HepG2 (cell line): ENCODE measurements at regions not wholly inside any gene's neighbourhood (a gene's known extent, or its start where the extent isn't known, plus 50 kb on each side); places are given as distances from the start of the nearest gene placed in this dataset.
A peak's percentile ranks its signal among the peaks of the same experiment; 100 is the strongest.

ENCODE experiments used
- ELF1 ChIP-seq: sonication (generic); formaldehyde crosslinking; IDR thresholded peaks from 2 replicates; pipeline ENCODE4 v1.4.0; 2020; ENCODE audit warnings: missing genetic modification reagents
- HNF4A ChIP-seq: sonication (generic); formaldehyde crosslinking; IDR thresholded peaks from 2 replicates; pipeline ENCODE4 v1.4.0; 2020; ENCODE audit warnings: missing genetic modification reagents
- KAT2B ChIP-seq: fragments of 150-350 bp; IDR thresholded peaks from 2 replicates; pipeline ENCODE4 v1.6.1; 2014; ENCODE audit warnings: low read depth, low read length, borderline replicate concordance
- PPARG ChIP-seq: conservative IDR thresholded peaks from 2 replicates; pipeline ENCODE4 v1.6.1; 2016; ENCODE audit warnings: missing biosample characterization, missing genetic modification reagents
- SMC3 ChIP-seq: IDR thresholded peaks from 2 replicates; pipeline ENCODE4 v1.6.1; 2011; ENCODE audit warnings: low read length, improper control_type of control experiment
- YEATS2 ChIP-seq: sonication (generic); formaldehyde crosslinking; IDR thresholded peaks from 2 replicates; pipeline ENCODE4 v1.4.0; 2020; ENCODE audit warnings: missing genetic modification reagents, borderline replicate concordance
- ZBTB3 ChIP-seq: sonication (generic); formaldehyde crosslinking; IDR thresholded peaks from 2 replicates; pipeline ENCODE4 v1.4.0; 2020; ENCODE audit warnings: low read depth, mild to moderate bottlenecking, moderate library complexity, missing genetic modification reagents, borderline replicate concordance
- ZNF136 ChIP-seq: sonication (generic); formaldehyde crosslinking; IDR thresholded peaks from 2 replicates; pipeline ENCODE4 v1.8.1; 2022; ENCODE audit warnings: low read depth, mild to moderate bottlenecking, moderate library complexity, missing genetic modification reagents
- ZNF142 ChIP-seq: sonication (generic); formaldehyde crosslinking; IDR thresholded peaks from 2 replicates; pipeline ENCODE4 v1.4.0; 2020; ENCODE audit warnings: missing genetic modification reagents
- ZNF281 ChIP-seq: sonication (generic); formaldehyde crosslinking; IDR thresholded peaks from 2 replicates; pipeline ENCODE4 v1.4.0; 2020; ENCODE audit warnings: missing genetic modification reagents, borderline replicate concordance
- ZNF572 ChIP-seq: sonication (generic); formaldehyde crosslinking; IDR thresholded peaks from 2 replicates; pipeline ENCODE4 v1.5.1; 2020; ENCODE audit warnings: mild to moderate bottlenecking, missing genetic modification reagents
- ZSCAN22 ChIP-seq: sonication (generic); formaldehyde crosslinking; IDR thresholded peaks from 2 replicates; pipeline ENCODE4 v1.4.0; 2020; ENCODE audit warnings: mild to moderate bottlenecking, missing genetic modification reagents
- TF ChIP-seq, protein P1 (sequence below): sonication (generic); formaldehyde crosslinking; IDR thresholded peaks from 2 replicates; pipeline ENCODE4 v1.4.0; 2020; ENCODE audit warnings: missing genetic modification reagents, borderline replicate concordance
- TF ChIP-seq, protein P2 (sequence below): sonication (generic); formaldehyde crosslinking; IDR thresholded peaks from 2 replicates; pipeline ENCODE4 v1.5.0; 2020; ENCODE audit warnings: mild to moderate bottlenecking, missing genetic modification reagents, moderate library complexity

GRCh38 chr6:106748547-106749207, 119.3 kb downstream of the QRSL1 start (continued):
- no peak for TF ChIP-seq YEATS2 (CRISPR knock-in tag)
- no peak for TF ChIP-seq ZBTB3 (CRISPR knock-in tag)
- no peak for TF ChIP-seq ZNF281 (CRISPR knock-in tag)
- TF ChIP-seq ELF1 (CRISPR knock-in tag) = no peak
- TF ChIP-seq, protein P1, sequence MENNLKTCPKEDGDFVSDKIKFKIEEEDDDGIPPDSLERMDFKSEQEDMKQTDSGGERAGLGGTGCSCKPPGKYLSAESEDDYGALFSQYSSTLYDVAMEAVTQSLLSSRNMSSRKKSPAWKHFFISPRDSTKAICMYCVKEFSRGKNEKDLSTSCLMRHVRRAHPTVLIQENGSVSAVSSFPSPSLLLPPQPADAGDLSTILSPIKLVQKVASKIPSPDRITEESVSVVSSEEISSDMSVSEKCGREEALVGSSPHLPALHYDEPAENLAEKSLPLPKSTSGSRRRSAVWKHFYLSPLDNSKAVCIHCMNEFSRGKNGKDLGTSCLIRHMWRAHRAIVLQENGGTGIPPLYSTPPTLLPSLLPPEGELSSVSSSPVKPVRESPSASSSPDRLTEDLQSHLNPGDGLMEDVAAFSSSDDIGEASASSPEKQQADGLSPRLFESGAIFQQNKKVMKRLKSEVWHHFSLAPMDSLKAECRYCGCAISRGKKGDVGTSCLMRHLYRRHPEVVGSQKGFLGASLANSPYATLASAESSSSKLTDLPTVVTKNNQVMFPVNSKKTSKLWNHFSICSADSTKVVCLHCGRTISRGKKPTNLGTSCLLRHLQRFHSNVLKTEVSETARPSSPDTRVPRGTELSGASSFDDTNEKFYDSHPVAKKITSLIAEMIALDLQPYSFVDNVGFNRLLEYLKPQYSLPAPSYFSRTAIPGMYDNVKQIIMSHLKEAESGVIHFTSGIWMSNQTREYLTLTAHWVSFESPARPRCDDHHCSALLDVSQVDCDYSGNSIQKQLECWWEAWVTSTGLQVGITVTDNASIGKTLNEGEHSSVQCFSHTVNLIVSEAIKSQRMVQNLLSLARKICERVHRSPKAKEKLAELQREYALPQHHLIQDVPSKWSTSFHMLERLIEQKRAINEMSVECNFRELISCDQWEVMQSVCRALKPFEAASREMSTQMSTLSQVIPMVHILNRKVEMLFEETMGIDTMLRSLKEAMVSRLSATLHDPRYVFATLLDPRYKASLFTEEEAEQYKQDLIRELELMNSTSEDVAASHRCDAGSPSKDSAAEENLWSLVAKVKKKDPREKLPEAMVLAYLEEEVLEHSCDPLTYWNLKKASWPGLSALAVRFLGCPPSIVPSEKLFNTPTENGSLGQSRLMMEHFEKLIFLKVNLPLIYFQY (CRISPR knock-in tag) = no peak
- TF ChIP-seq ZNF142 (CRISPR knock-in tag) = no peak
- TF ChIP-seq PPARG (CRISPR knock-in tag) = no peak
- 0 out of 2 replicates have a peak, but pooled peaks have one; percentile 22 for TF ChIP-seq SMC3
- TF ChIP-seq, protein P2, sequence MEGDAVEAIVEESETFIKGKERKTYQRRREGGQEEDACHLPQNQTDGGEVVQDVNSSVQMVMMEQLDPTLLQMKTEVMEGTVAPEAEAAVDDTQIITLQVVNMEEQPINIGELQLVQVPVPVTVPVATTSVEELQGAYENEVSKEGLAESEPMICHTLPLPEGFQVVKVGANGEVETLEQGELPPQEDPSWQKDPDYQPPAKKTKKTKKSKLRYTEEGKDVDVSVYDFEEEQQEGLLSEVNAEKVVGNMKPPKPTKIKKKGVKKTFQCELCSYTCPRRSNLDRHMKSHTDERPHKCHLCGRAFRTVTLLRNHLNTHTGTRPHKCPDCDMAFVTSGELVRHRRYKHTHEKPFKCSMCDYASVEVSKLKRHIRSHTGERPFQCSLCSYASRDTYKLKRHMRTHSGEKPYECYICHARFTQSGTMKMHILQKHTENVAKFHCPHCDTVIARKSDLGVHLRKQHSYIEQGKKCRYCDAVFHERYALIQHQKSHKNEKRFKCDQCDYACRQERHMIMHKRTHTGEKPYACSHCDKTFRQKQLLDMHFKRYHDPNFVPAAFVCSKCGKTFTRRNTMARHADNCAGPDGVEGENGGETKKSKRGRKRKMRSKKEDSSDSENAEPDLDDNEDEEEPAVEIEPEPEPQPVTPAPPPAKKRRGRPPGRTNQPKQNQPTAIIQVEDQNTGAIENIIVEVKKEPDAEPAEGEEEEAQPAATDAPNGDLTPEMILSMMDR = no peak
- TF ChIP-seq KAT2B = no peak
- no peak for TF ChIP-seq ZNF136 (CRISPR knock-in tag)
- TF ChIP-seq HNF4A = no peak
- no peak for TF ChIP-seq ZNF572
- no peak for TF ChIP-seq ZSCAN22
